Stimulated activated CD4-positive, alpha-beta T cell treated with anti-CD3 and anti-CD28 coated beads, TNF-alpha, amount 100 ng/mL, for 24 hours (primary cell): ENCODE measurements at regions not wholly inside any gene's neighbourhood (a gene's known extent, or its start where the extent isn't known, plus 50 kb on each side); places are given as distances from the start of the nearest gene placed in this dataset.
"Not testable (repeated sequence)": the region's sequence is repeated elsewhere in the genome, so short reads cannot be mapped to it uniquely, and the experiment has no call there.

ENCODE experiments used
- DNase-seq, 3 experiments: peaks; one replicate each; pipeline ENCODE4 v3.0.0-alpha.2; 2020; ENCODE audit warnings: low read depth in 3 of 3

GRCh38 chr6:67898875-67899274, 736.2 kb upstream of the ADGRB3 start:
- no peak for DNase-seq

- DNase-seq: no peak
These were observed 737.0 kb upstream of the ADGRB3 start for GRCh38 chr6:67897998-67898607.

- no peak for DNase-seq
These were observed 738.6 kb upstream of the ADGRB3 start for GRCh38 chr6:67896476-67896875.

GRCh38 chr6:67889682-67889995, 745.4 kb upstream of the ADGRB3 start:
- no peak for DNase-seq

- no peak for DNase-seq
These were observed 746.0 kb upstream of the ADGRB3 start for GRCh38 chr6:67888886-67889681.

- DNase-seq: no peak
These were observed 746.6 kb upstream of the ADGRB3 start for GRCh38 chr6:67888546-67888885.

- DNase-seq: no peak
These were observed 747.1 kb upstream of the ADGRB3 start for GRCh38 chr6:67887747-67888545.

- DNase-seq: no peak
These were observed 747.7 kb upstream of the ADGRB3 start for GRCh38 chr6:67887419-67887746.

- no peak for DNase-seq
These were observed 748.2 kb upstream of the ADGRB3 start for GRCh38 chr6:67886840-67887292.

- DNase-seq: no peak
These were observed 748.9 kb upstream of the ADGRB3 start for GRCh38 chr6:67886036-67886707.

GRCh38 chr6:67885081-67886033, 749.7 kb upstream of the ADGRB3 start:
- no peak for DNase-seq

GRCh38 chr6:67884442-67884841, 750.6 kb upstream of the ADGRB3 start:
- DNase-seq: no peak

GRCh38 chr6:67883500-67884366, 751.3 kb upstream of the ADGRB3 start:
- no peak for DNase-seq

GRCh38 chr6:67882436-67883311, 752.4 kb upstream of the ADGRB3 start:
- no peak for DNase-seq

- no peak for DNase-seq
These were observed 753.4 kb upstream of the ADGRB3 start for GRCh38 chr6:67881706-67882065.

- no peak for DNase-seq
These were observed 754.0 kb upstream of the ADGRB3 start for GRCh38 chr6:67880939-67881705.

GRCh38 chr6:67880343-67880742, 754.7 kb upstream of the ADGRB3 start:
- DNase-seq: not testable (repeated sequence)

GRCh38 chr6:67879928-67880327, 755.2 kb upstream of the ADGRB3 start:
- DNase-seq: not testable (repeated sequence)
